BJ (cell line): ENCODE measurements at regions not wholly inside any gene's neighbourhood (a gene's known extent, or its start where the extent isn't known, plus 50 kb on each side); places are given as distances from the start of the nearest gene placed in this dataset.
"Not testable (repeated sequence)": the region's sequence is repeated elsewhere in the genome, so short reads cannot be mapped to it uniquely, and the experiment has no call there.

ENCODE experiments used
- CTCF ChIA-PET: fragments of 350-600 bp; formaldehyde crosslinking; extraction: SDS; loops from one replicate; lab custom pipeline; 2021; ENCODE audit warnings: antibody characterized with exemption, inconsistent platforms; lab: Yijun Ruan, JAX
- POLR2A ChIA-PET: fragments of 300-600 bp; sonication (Branson Sonifier 250); formaldehyde crosslinking; extraction: SDS; loops from one replicate; lab custom pipeline; 2021; ENCODE audit warnings: antibody characterized with exemption; lab: Charles Lee
- DNase-seq: peaks from one replicate; pipeline ENCODE4 v3.0.0-alpha.2; 2011; ENCODE audit warnings: low read depth
- H3K27me3 ChIP-seq: 2 replicates; pipeline ENCODE4 v1.6.0; 2011; ENCODE audit warnings: low read length; ENCODE audit not compliant: control insufficient read depth, insufficient read depth
- H3K36me3 ChIP-seq: 2 replicates; pipeline ENCODE4 v1.5.1; 2011; ENCODE audit warnings: low read length; ENCODE audit not compliant: control insufficient read depth, insufficient read depth
- H3K4me3 ChIP-seq: 2 replicates; pipeline ENCODE4 v1.5.1; 2011; ENCODE audit warnings: low read depth, mild to moderate bottlenecking, control low read depth, low read length
- TF ChIP-seq, protein P1 (sequence below): IDR thresholded peaks from 2 replicates; pipeline ENCODE4 v1.5.1; 2011; ENCODE audit warnings: low read depth, mild to moderate bottlenecking, control low read depth, inconsistent platforms, low read length, moderate library complexity; ENCODE audit not compliant: insufficient read depth

- no peaks in the 10 kb centered on the region for H3K27me3 ChIP-seq
- ChIA-PET CTCF (interaction anchor here (0.6 kb wide), 1 partner anchor 1367 kb away, joined by 4 read pairs; no protein-coding TSS in a partner anchor), POLR2A (no interaction called here)
- TF ChIP-seq, protein P1, sequence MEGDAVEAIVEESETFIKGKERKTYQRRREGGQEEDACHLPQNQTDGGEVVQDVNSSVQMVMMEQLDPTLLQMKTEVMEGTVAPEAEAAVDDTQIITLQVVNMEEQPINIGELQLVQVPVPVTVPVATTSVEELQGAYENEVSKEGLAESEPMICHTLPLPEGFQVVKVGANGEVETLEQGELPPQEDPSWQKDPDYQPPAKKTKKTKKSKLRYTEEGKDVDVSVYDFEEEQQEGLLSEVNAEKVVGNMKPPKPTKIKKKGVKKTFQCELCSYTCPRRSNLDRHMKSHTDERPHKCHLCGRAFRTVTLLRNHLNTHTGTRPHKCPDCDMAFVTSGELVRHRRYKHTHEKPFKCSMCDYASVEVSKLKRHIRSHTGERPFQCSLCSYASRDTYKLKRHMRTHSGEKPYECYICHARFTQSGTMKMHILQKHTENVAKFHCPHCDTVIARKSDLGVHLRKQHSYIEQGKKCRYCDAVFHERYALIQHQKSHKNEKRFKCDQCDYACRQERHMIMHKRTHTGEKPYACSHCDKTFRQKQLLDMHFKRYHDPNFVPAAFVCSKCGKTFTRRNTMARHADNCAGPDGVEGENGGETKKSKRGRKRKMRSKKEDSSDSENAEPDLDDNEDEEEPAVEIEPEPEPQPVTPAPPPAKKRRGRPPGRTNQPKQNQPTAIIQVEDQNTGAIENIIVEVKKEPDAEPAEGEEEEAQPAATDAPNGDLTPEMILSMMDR, result no peak
- no peak for DNase-seq
- H3K4me3 ChIP-seq, result no peak overlapping the region
- H3K36me3 ChIP-seq, result no peaks in the 10 kb centered on the region
Observed at GRCh38 chr3:81063896-81064295, 697.5 kb downstream of the GBE1 start.

- H3K36me3 ChIP-seq, CTCF ChIA-PET, POLR2A ChIA-PET, H3K4me3 ChIP-seq, H3K27me3 ChIP-seq, DNase-seq: not testable (repeated sequence)
Observed at GRCh38 chr3:81051133-81051532, 710.3 kb downstream of the GBE1 start.

GRCh38 chr3:81048058-81048665 lies 713.3 kb downstream of the GBE1 start:
- ChIA-PET CTCF (no interaction called here), POLR2A (no interaction called here)
- DNase-seq, result no peak
- Histone ChIP-seq H3K4me3 (no peak overlapping the region), H3K27me3 (no peaks in the 10 kb centered on the region), H3K36me3 (no peaks in the 10 kb centered on the region)
- TF ChIP-seq, protein P1, result no peak

GRCh38 chr3:81045976-81046375 lies 715.5 kb downstream of the GBE1 start:
- DNase-seq, result no peak
- TF ChIP-seq, protein P1, result no peak
- POLR2A ChIA-PET, result no interaction called here
- Histone ChIP-seq H3K4me3 (no peak overlapping the region), H3K36me3 (no peaks in the 10 kb centered on the region), H3K27me3 (no peaks in the 10 kb centered on the region)
- CTCF ChIA-PET, result no interaction called here

GRCh38 chr3:81045246-81045645 lies 716.2 kb downstream of the GBE1 start:
- Histone ChIP-seq H3K27me3 (no peaks in the 10 kb centered on the region), H3K36me3 (no peaks in the 10 kb centered on the region), H3K4me3 (no peak overlapping the region)
- TF ChIP-seq, protein P1, result no peak
- CTCF ChIA-PET, result no interaction called here
- DNase-seq, result no peak
- POLR2A ChIA-PET, result no interaction called here

DNA sequence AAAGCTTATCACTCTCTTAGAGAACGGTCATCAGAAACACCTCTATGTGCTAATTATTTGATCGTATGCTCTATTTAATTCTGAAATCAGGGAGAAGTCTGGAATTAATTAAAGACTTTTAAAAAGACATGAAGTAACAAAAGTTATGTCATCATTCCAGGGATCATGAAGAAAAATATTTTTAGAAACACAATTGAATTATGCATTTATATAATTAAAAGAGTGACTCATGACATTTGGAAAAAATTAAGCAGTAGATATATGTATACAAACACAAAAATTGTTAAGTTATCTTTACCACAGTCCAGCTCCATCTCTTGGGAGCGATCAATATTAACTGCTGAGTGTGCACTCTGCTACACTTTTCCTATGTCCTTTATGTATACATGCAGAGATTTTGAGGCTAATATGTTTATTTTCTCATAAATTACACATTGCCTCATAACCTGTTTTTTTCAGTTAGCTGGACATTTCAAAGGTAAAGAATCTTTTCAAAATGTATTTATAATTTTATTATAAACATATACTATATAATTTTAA lies 717.7 kb downstream of the GBE1 start:
- CTCF ChIA-PET, result interaction anchor here (1.0 kb wide), 1 partner anchor 9 kb away, joined by 3 read pairs; no protein-coding TSS in a partner anchor
- POLR2A ChIA-PET, result no interaction called here
- Histone ChIP-seq H3K36me3 (no peaks in the 10 kb centered on the region), H3K27me3 (no peaks in the 10 kb centered on the region), H3K4me3 (no peak overlapping the region)
- TF ChIP-seq, protein P1, result no peak
- no peak for DNase-seq
